Endothelial cell of umbilical vein (primary cell): ENCODE measurements at regions not wholly inside any gene's neighbourhood (a gene's known extent, or its start where the extent isn't known, plus 50 kb on each side); places are given as distances from the start of the nearest gene placed in this dataset.

Source experiments
- BruUV-seq: library from RNA; stranded (reverse); fragments of 400-500 nt; replicated peaks from 2 replicates; lab custom pipeline; 2021; lab: Mats Ljungman, UMichigan
- CTCF ChIA-PET: fragments of 300-600, 350-600 bp; sonication (Branson Sonifier 250); formaldehyde crosslinking; loops from one replicate; lab custom pipeline; 2021; ENCODE audit warnings: antibody characterized with exemption, inconsistent platforms; lab: Charles Lee
- POLR2A ChIA-PET: fragments of 300-600, 350-600 bp; sonication (Branson Sonifier 250); formaldehyde crosslinking; loops from one replicate; lab custom pipeline; 2021; ENCODE audit warnings: antibody characterized with exemption, inconsistent platforms; lab: Charles Lee
- DNase-seq: peaks from one replicate; pipeline ENCODE4 v3.0.0-alpha.2; 2011; ENCODE audit warnings: low read depth, low spot score
- FAIRE-seq: peaks from 2 replicates; lab custom pipeline; 2011; peaks lifted over from hg19 to GRCh38; lab: Jason Lieb, UNC
- H2AFZ ChIP-seq: 2 replicates; pipeline ENCODE4 v1.6.0; 2012; ENCODE audit warnings: low read depth, low read length, control low read depth, inconsistent platforms
- H3K27ac ChIP-seq: 2 replicates; pipeline ENCODE4 v1.5.1; 2011; ENCODE audit warnings: low read depth, mild to moderate bottlenecking, control low read depth, low read length, moderate library complexity; ENCODE audit not compliant: insufficient read depth
- H3K27me3 ChIP-seq, 2 experiments: 2 replicates each; pipeline versions ENCODE4 v1.6.0 to v1.6.1; 2011; ENCODE audit warnings: low read length in 2 of 2, mixed read lengths in 1 of 2; ENCODE audit not compliant: control insufficient read depth in 2 of 2, insufficient read depth in 2 of 2
- H3K36me3 ChIP-seq, 2 experiments: 2 replicates in 1 of 2; 3 replicates in 1 of 2; pipeline ENCODE4 v1.5.1; 2011; ENCODE audit warnings: low read length in 2 of 2, mild to moderate bottlenecking in 1 of 2, moderate library complexity in 1 of 2; ENCODE audit not compliant: control insufficient read depth in 2 of 2, insufficient read depth in 2 of 2; ENCODE audit errors: extremely low read depth in 1 of 2
- H3K4me1 ChIP-seq: 3 replicates; pipeline ENCODE4 v1.5.1; 2011; ENCODE audit warnings: mild to moderate bottlenecking, low read length; ENCODE audit not compliant: control insufficient read depth, insufficient read depth; ENCODE audit errors: extremely low read depth
- H3K4me2 ChIP-seq: 2 replicates; pipeline ENCODE4 v1.6.1; 2011; ENCODE audit warnings: low read length, control low read depth, mixed read lengths; ENCODE audit not compliant: insufficient read depth
- H3K4me3 ChIP-seq, 3 experiments: fragments of 200-600 bp in 1 of 3; sonication (generic), shearing (Covaris generic) in 1 of 3; replicated peaks in 1 of 3; 2 replicates each; pipeline ENCODE4 v1.5.1; 2011 to 2016; ENCODE audit warnings: control low read depth in 3 of 3, low read length in 3 of 3, mild to moderate bottlenecking in 2 of 3, inconsistent platforms in 1 of 3, low read depth in 1 of 3, moderate library complexity in 1 of 3; ENCODE audit not compliant: insufficient read depth in 1 of 3
- H3K79me2 ChIP-seq: 2 replicates; pipeline ENCODE4 v1.6.0; 2012; ENCODE audit warnings: low read length, inconsistent platforms; ENCODE audit not compliant: control insufficient read depth, insufficient read depth
- H3K9ac ChIP-seq: replicated peaks from 2 replicates; pipeline ENCODE3; 2011; ENCODE audit warnings: low read length, control low read depth; ENCODE audit not compliant: insufficient read depth; ENCODE audit errors: extremely low read depth
- H3K9me1 ChIP-seq: replicated peaks from 3 replicates; pipeline ENCODE4 v1.6.0; 2011; ENCODE audit warnings: mild to moderate bottlenecking, low read length; ENCODE audit not compliant: control insufficient read depth, insufficient read depth; ENCODE audit errors: extremely low read depth
- H3K9me3 ChIP-seq: replicated peaks from 2 replicates; pipeline ENCODE4 v1.5.1; 2012; ENCODE audit warnings: low read length, inconsistent platforms; ENCODE audit not compliant: control insufficient read depth, insufficient read depth
- H4K20me1 ChIP-seq: replicated peaks from 2 replicates; pipeline ENCODE3; 2011; ENCODE audit warnings: mild to moderate bottlenecking, low read length; ENCODE audit not compliant: control insufficient read depth, insufficient read depth; ENCODE audit errors: extremely low read depth
- CTCF ChIP-seq, 2 donors: IDR thresholded peaks; 1 replicate in 1 of 2; 2 replicates in 1 of 2; pipeline ENCODE4 v1.5.1; 2011; ENCODE audit warnings: low read length in 2 of 2, mild to moderate bottlenecking in 2 of 2, moderate library complexity in 2 of 2, control low read depth in 1 of 2, inconsistent platforms in 1 of 2, low read depth in 1 of 2; ENCODE audit not compliant: insufficient read depth in 1 of 2; ENCODE audit errors: extremely low read depth in 1 of 2
- EZH2 ChIP-seq: IDR thresholded peaks from 2 replicates; pipeline ENCODE4 v1.6.1; 2012; ENCODE audit warnings: borderline replicate concordance, low read depth, mild to moderate bottlenecking, moderate library complexity, low read length, inconsistent platforms; ENCODE audit not compliant: severe bottlenecking
- FOS ChIP-seq: IDR thresholded peaks from 2 replicates; pipeline ENCODE4 v1.6.1; 2011; ENCODE audit warnings: mild to moderate bottlenecking, low read length, moderate library complexity, borderline replicate concordance; ENCODE audit not compliant: insufficient read depth
- JUN ChIP-seq: IDR thresholded peaks from 2 replicates; pipeline ENCODE4 v1.6.1; 2011; ENCODE audit warnings: borderline replicate concordance, low read depth; ENCODE audit not compliant: insufficient read length, insufficient read depth
- MAX ChIP-seq: IDR thresholded peaks from 2 replicates; pipeline ENCODE4 v1.6.1; 2011; ENCODE audit not compliant: insufficient read depth, insufficient read length
- MYC ChIP-seq: IDR thresholded peaks from one replicate; pipeline ENCODE4 v1.6.1; 2011; ENCODE audit warnings: mild to moderate bottlenecking, low read depth, low read length
- POLR2A ChIP-seq: IDR thresholded peaks from 2 replicates; pipeline ENCODE4 v1.6.1; 2012; ENCODE audit warnings: low read depth, mild to moderate bottlenecking, control low read depth, low read length
- dilution Hi-C: fragments of 300-500 bp; cut with MboI; formaldehyde crosslinking; loops from one replicate; pipeline ENCODE4 v1.15.0; 2019; ENCODE audit warnings: low sequenced_read_pairs; ENCODE audit not compliant: extremely low pct_ligation_motif_present
- intact Hi-C: fragments of 100-400 bp; cut with micrococcal nuclease; formaldehyde crosslinking; loops from one replicate; pipeline ENCODE4 v1.10.0; 2022

DNA sequence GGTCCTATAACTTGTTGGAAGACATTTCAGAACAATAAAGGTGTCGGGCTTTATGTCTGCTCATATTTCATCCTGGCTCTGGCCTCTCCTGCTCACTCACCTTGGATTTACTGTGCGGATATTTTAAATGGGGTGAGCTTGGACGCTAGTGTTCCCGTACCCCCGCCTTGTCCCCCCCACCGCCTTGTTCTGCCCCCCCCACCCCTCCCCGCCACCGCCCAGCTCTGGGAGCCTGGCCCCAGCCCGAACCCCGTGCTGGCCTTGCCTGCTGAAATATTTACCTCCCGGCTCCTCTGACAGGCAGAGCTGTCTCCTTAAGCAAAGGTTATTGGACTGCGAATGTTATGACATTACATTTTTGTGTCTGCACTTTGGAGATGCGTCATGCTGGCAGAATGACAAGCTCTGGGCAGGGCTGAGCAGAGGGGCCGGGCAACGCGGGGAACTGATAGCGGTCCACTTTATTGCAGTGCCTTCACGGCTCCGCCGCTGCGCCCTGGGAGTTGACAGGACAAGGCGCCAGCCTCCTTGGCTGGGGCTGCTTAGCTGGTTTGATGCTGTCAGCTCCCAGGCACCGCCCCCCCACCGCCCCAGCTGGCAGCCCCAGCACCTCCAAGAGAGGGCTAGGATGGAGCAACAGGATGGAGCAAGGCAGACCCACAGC lies 222.5 kb upstream of the GSE1 start:
- intact Hi-C loops, result no loop called here
- no TSS peak for BruUV-seq
- H3K4me1 ChIP-seq, result peaks cover 2% of the 10 kb centered on the region
- no peak overlapping the region for H3K4me3 ChIP-seq
- dilution Hi-C loops, result no loop called here
- H3K4me2 ChIP-seq, result no peak overlapping the region
- H3K9ac ChIP-seq, result no peak overlapping the region
- H3K9me1 ChIP-seq, result no peaks in the 10 kb centered on the region
- DNase-seq, result no peak
- ChIA-PET CTCF (interaction anchor here (0.7 to 4.6 kb wide), 3 partner anchors 12 to 226 kb away, joined by 3 to 35 read pairs (median 3); no protein-coding TSS in a partner anchor), POLR2A (no interaction called here)
- no peak for FAIRE-seq
- H3K27ac ChIP-seq, result no peak overlapping the region
- H3K79me2 ChIP-seq, result no peaks in the 10 kb centered on the region
- no peak overlapping the region for H2AFZ ChIP-seq
- no peak for TF ChIP-seq MYC
- TF ChIP-seq JUN, result no peak
- TF ChIP-seq FOS, result no peak
- no peak for TF ChIP-seq POLR2A
- no peak for TF ChIP-seq MAX
- TF ChIP-seq EZH2, result no peak
- no peak for TF ChIP-seq CTCF (IDR thresholded peaks at IDR 0.05; ENCODE audit: extremely low read depth in 1 of 2, insufficient read depth in 1 of 2, low read depth in 1 of 2, low read length in 2 of 2)
- no peaks in the 10 kb centered on the region for H3K36me3 ChIP-seq
- no peaks in the 10 kb centered on the region for H3K9me3 ChIP-seq
- H4K20me1 ChIP-seq, result no peaks in the 10 kb centered on the region
- H3K27me3 ChIP-seq, result no peaks in the 10 kb centered on the region
